ENCODE measurements at regions not wholly inside any gene's neighbourhood (a gene's known extent, or its start where the extent isn't known, plus 50 kb on each side); places are given as distances from the start of the nearest gene placed in this dataset.

GRCh38 chr22:48277868-48278581 is 1515.6 kb downstream of the TBC1D22A start:
- ChIA-PET CTCF (no interaction called here), POLR2A (ENCODE audit: unreplicated experiment) (no interaction called here)
- intact Hi-C loops (cut with micrococcal nuclease): no loop called here
- Histone ChIP-seq H3F3A (ENCODE audit: low read length, unreplicated experiment) (no peaks in the 10 kb centered on the region), H3K79me2 (ENCODE audit: low read length) (no peaks in the 10 kb centered on the region), H3K4me3 (ENCODE audit: low read length) (no peak overlapping the region), H3K9me2 (replicated peaks; ENCODE audit: low read length) (no peaks in the 10 kb centered on the region), H3K9me3 (ENCODE audit: low read length) (no peaks in the 10 kb centered on the region), H3K4me2 (ENCODE audit: low read length) (no peak overlapping the region), H3K4me1 (ENCODE audit: insufficient read depth, low read length) (no peaks in the 10 kb centered on the region), H3K36me3 (ENCODE audit: low read depth, low read length) (no peaks in the 10 kb centered on the region), H4K20me1 (ENCODE audit: low read length) (no peaks in the 10 kb centered on the region), H2AFZ (ENCODE audit: low read length) (no peak overlapping the region), H3K9ac (ENCODE audit: low read length) (no peak overlapping the region), H3K27me3 (ENCODE audit: low read length) (no peaks in the 10 kb centered on the region), H3K27ac (ENCODE audit: low read length) (no peak overlapping the region)
- no TSS peak for BruUV-seq (replicated peaks)
- DNase-seq: no peak
- no peak for TF ChIP-seq CTCF (conservative IDR thresholded peaks at IDR 0.05; ENCODE audit: low read depth, low read length)
- no peak for TF ChIP-seq EZH2phosphoT487 (IDR thresholded peaks at IDR 0.05; ENCODE audit: borderline replicate concordance, low read length)
- TF ChIP-seq EZH2 (IDR thresholded peaks at IDR 0.05; ENCODE audit: low read length, unreplicated experiment): no peak
- no peak for ATAC-seq

GRCh38 chr22:48276994-48277867 is 1514.8 kb downstream of the TBC1D22A start:
- H3K79me2 ChIP-seq (ENCODE audit: low read length): no peaks in the 10 kb centered on the region
- no peaks in the 10 kb centered on the region for H3K27me3 ChIP-seq (ENCODE audit: low read length)
- no peak overlapping the region for H3K4me3 ChIP-seq (ENCODE audit: low read length)
- no peak overlapping the region for H3K4me2 ChIP-seq (ENCODE audit: low read length)
- no peaks in the 10 kb centered on the region for H4K20me1 ChIP-seq (ENCODE audit: low read length)
- ATAC-seq (no peak), DNase-seq (no peak)
- H3K27ac ChIP-seq (ENCODE audit: low read length): no peak overlapping the region
- intact Hi-C loops (cut with micrococcal nuclease): no loop called here
- H3K36me3 ChIP-seq (ENCODE audit: low read depth, low read length): no peaks in the 10 kb centered on the region
- no peak overlapping the region for H2AFZ ChIP-seq (ENCODE audit: low read length)
- ChIA-PET CTCF (no interaction called here), POLR2A (ENCODE audit: unreplicated experiment) (no interaction called here)
- no TSS peak for BruUV-seq (replicated peaks)
- H3K4me1 ChIP-seq (ENCODE audit: insufficient read depth, low read length): no peaks in the 10 kb centered on the region
- no peak overlapping the region for H3K9ac ChIP-seq (ENCODE audit: low read length)
- H3F3A ChIP-seq (ENCODE audit: low read length, unreplicated experiment): no peaks in the 10 kb centered on the region
- no peaks in the 10 kb centered on the region for H3K9me2 ChIP-seq (replicated peaks; ENCODE audit: low read length)
- H3K9me3 ChIP-seq (ENCODE audit: low read length): no peaks in the 10 kb centered on the region
- TF ChIP-seq CTCF (conservative IDR thresholded peaks at IDR 0.05; ENCODE audit: low read depth, low read length) (no peak), EZH2 (IDR thresholded peaks at IDR 0.05; ENCODE audit: low read length, unreplicated experiment) (no peak), EZH2phosphoT487 (IDR thresholded peaks at IDR 0.05; ENCODE audit: borderline replicate concordance, low read length) (no peak)

GRCh38 chr22:48275412-48275811 is 1513.0 kb downstream of the TBC1D22A start:
- no peak overlapping the region for H3K27ac ChIP-seq (ENCODE audit: low read length)
- TF ChIP-seq CTCF (conservative IDR thresholded peaks at IDR 0.05; ENCODE audit: low read depth, low read length) (no peak), EZH2 (IDR thresholded peaks at IDR 0.05; ENCODE audit: low read length, unreplicated experiment) (no peak), EZH2phosphoT487 (IDR thresholded peaks at IDR 0.05; ENCODE audit: borderline replicate concordance, low read length) (no peak)
- H3K27me3 ChIP-seq (ENCODE audit: low read length): no peaks in the 10 kb centered on the region
- no peaks in the 10 kb centered on the region for H3K9me3 ChIP-seq (ENCODE audit: low read length)
- no peaks in the 10 kb centered on the region for H3F3A ChIP-seq (ENCODE audit: low read length, unreplicated experiment)
- no peak overlapping the region for H3K9ac ChIP-seq (ENCODE audit: low read length)
- no peaks in the 10 kb centered on the region for H3K4me1 ChIP-seq (ENCODE audit: insufficient read depth, low read length)
- H2AFZ ChIP-seq (ENCODE audit: low read length): no peak overlapping the region
- no peak for DNase-seq
- intact Hi-C loops (cut with micrococcal nuclease): no loop called here
- H3K4me3 ChIP-seq (ENCODE audit: low read length): no peak overlapping the region
- no peaks in the 10 kb centered on the region for H3K79me2 ChIP-seq (ENCODE audit: low read length)
- BruUV-seq (replicated peaks): no TSS peak
- H3K36me3 ChIP-seq (ENCODE audit: low read depth, low read length): no peaks in the 10 kb centered on the region
- ATAC-seq: no peak
- CTCF ChIA-PET: no interaction called here
- H3K9me2 ChIP-seq (replicated peaks; ENCODE audit: low read length): no peaks in the 10 kb centered on the region
- POLR2A ChIA-PET (ENCODE audit: unreplicated experiment): no interaction called here
- no peaks in the 10 kb centered on the region for H4K20me1 ChIP-seq (ENCODE audit: low read length)
- no peak overlapping the region for H3K4me2 ChIP-seq (ENCODE audit: low read length)

All from PC-3 (cell line).